Thyroid gland (tissue), 4 donors: ENCODE measurements at regions not wholly inside any gene's neighbourhood (a gene's known extent, or its start where the extent isn't known, plus 50 kb on each side); places are given as distances from the start of the nearest gene placed in this dataset.

Source experiments
- POLR2A ChIP-seq, 2 donors: fragments of 450-650 bp; IDR thresholded peaks; one replicate each; pipeline ENCODE4 v1.6.1; 2017; ENCODE audit warnings: antibody characterized with exemption in 2 of 2, mild to moderate bottlenecking in 2 of 2, moderate library complexity in 1 of 2
- TF ChIP-seq, protein P1 (sequence below), 6 experiments: fragments of 200-600 bp in 3 of 6; fragments of 450-650 bp in 3 of 6; sonication (generic) in 3 of 6; IDR thresholded peaks; one replicate each; pipeline ENCODE4 v1.5.1; 2016 to 2019; ENCODE audit warnings: antibody characterized with exemption in 6 of 6, mild to moderate bottlenecking in 2 of 6, inconsistent platforms in 1 of 6, moderate library complexity in 1 of 6

DNA sequence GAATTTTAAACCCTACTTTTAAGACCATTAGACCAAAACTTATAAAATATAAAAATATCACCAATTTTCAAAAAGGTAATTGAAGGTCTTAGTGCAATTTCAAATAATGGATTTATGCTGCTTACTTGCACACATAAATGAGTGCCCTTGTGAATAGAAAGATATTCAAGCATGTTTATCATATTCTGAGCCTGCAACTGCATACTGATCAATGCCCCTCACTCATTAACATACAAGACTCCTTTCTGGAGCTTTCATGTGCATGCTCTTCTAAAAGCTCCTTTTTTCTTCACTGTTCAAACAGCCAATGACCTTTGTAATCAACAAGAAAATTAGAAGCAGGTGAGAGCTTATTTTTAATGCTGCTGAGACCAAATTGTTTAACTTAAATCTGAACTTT lies 1139.3 kb downstream of the HACE1 start:
- TF ChIP-seq, protein P1, sequence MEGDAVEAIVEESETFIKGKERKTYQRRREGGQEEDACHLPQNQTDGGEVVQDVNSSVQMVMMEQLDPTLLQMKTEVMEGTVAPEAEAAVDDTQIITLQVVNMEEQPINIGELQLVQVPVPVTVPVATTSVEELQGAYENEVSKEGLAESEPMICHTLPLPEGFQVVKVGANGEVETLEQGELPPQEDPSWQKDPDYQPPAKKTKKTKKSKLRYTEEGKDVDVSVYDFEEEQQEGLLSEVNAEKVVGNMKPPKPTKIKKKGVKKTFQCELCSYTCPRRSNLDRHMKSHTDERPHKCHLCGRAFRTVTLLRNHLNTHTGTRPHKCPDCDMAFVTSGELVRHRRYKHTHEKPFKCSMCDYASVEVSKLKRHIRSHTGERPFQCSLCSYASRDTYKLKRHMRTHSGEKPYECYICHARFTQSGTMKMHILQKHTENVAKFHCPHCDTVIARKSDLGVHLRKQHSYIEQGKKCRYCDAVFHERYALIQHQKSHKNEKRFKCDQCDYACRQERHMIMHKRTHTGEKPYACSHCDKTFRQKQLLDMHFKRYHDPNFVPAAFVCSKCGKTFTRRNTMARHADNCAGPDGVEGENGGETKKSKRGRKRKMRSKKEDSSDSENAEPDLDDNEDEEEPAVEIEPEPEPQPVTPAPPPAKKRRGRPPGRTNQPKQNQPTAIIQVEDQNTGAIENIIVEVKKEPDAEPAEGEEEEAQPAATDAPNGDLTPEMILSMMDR (IDR thresholded peaks at IDR 0.05) = no peak
- no peak for TF ChIP-seq POLR2A (IDR thresholded peaks at IDR 0.05)
